ENCODE measurements at regions not wholly inside any gene's neighbourhood (a gene's known extent, or its start where the extent isn't known, plus 50 kb on each side); places are given as distances from the start of the nearest gene placed in this dataset.
"Not testable (repeated sequence)": the region's sequence is repeated elsewhere in the genome, so short reads cannot be mapped to it uniquely, and the experiment has no call there.

DNA sequence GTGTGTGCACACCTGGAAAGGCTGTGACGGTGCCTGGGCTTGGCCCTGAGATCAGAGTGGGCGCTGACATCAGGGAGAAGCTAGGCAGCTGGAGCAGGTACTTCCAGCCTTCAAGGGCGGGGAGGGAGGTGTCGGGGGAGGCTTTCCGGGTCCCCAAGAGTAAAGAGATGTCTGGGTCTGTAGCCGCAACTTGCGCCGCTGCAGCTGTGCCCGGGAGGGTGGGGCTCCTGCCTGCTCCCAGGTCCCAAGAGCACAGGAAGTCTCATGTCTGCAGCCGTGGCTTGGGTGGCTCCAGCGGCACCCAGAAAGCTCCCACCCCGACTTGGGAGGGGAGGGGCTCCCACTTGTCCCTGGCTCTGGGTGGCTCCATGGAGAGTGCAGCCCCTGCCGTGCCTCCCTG, 103.2 kb upstream of the BNIP2 start (continued):
- no peak for TF ChIP-seq PRDM2 (tag by site-specific recombination; IDR thresholded peaks at IDR 0.05; ENCODE audit: borderline replicate concordance)
- TF ChIP-seq YY2 (tag by site-specific recombination; IDR thresholded peaks at IDR 0.05): no peak
- no peak for TF ChIP-seq ZNF311 (tag by site-specific recombination; IDR thresholded peaks at IDR 0.05; ENCODE audit: borderline replicate concordance)

DNA sequence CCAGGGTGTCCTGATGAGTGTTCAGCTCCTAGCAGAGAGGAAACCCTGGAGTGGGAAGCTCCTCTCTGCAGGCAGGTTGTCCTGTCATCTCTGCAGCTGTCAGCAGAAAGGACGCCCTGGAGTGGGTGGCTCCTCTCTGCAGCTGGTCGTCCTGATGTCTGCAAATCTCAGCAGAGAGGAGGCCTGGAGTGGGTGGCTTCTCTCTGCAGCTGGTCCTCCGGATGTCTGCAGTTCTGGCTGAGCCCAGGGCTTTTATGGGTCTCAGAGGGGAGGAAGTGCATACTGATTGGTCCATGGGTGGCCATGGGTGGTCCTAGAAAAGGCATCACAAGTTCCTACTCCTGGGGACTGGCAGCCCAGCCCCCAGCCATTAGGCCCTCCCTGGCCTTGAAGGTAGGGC, 102.6 kb upstream of the BNIP2 start:
- TF ChIP-seq ZNF658 (tag by site-specific recombination; IDR thresholded peaks at IDR 0.05) (no peak), ZNF580 (tag by site-specific recombination; IDR thresholded peaks at IDR 0.05) (no peak), ZBTB20 (tag by site-specific recombination; IDR thresholded peaks at IDR 0.05) (0 out of 2 replicates have a peak, but pooled peaks have one; percentile 19), ZNF175 (tag by site-specific recombination; IDR thresholded peaks at IDR 0.05) (no peak), ZNF747 (tag by site-specific recombination; IDR thresholded peaks at IDR 0.05) (no peak), ZNF146 (tag by site-specific recombination; IDR thresholded peaks at IDR 0.05) (no peak)
- TF ChIP-seq, protein P1, sequence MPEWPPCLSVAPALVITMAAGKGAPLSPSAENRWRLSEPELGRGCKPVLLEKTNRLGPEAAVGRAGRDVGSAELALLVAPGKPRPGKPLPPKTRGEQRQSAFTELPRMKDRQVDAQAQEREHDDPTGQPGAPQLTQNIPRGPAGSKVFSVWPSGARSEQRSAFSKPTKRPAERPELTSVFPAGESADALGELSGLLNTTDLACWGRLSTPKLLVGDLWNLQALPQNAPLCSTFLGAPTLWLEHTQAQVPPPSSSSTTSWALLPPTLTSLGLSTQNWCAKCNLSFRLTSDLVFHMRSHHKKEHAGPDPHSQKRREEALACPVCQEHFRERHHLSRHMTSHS (tag by site-specific recombination; IDR thresholded peaks at IDR 0.05): no peak
- Histone ChIP-seq H3K36me3 (ENCODE audit: control insufficient read depth in 2 of 2, insufficient read depth in 1 of 2, low read length in 2 of 2) (no peaks in the 10 kb centered on the region), H3K4me1 (ENCODE audit: control insufficient read depth, insufficient read depth, low read length) (peaks cover 12% of the 10 kb centered on the region), H3K9me3 (ENCODE audit: control insufficient read depth, insufficient read depth, low read depth, low read length) (no peaks in the 10 kb centered on the region), H3K27ac (ENCODE audit: extremely low read depth, low read depth, low read length) (no peak overlapping the region), H3K4me3 (ENCODE audit: low read depth, low read length) (no peak overlapping the region)
- ChIA-PET POLR2A (no interaction called here), CTCF (interaction anchor here (0.6 to 0.9 kb wide), 2 partner anchors 27 to 28 kb away, joined by 3 read pairs; no protein-coding TSS in a partner anchor)

DNA sequence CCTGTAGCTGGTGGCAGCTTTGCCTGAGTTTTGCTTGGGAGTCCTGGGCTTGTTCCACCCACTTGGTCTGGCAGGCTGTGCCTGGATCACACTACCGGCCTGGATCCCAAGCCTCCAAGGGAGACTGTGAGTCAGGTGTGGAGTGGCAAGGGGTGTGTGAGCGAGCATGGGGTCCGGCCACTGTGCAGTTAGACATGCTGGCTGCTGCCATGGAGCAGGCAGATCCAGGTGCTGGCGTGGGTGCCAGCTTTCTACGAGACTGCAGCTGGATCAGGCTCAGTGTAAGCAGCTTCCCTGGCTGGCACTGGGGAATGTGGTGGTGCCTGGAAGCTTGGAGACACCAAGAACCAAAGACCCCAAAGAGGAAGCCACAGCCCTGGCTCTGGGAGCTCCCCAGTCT, 102.0 kb upstream of the BNIP2 start:
- Histone ChIP-seq H3K27ac (ENCODE audit: extremely low read depth, low read depth, low read length) (no peak overlapping the region), H3K4me3 (ENCODE audit: low read depth, low read length) (no peak overlapping the region), H3K4me1 (ENCODE audit: control insufficient read depth, insufficient read depth, low read length) (peaks cover 12% of the 10 kb centered on the region), H3K9me3 (ENCODE audit: control insufficient read depth, insufficient read depth, low read depth, low read length) (no peaks in the 10 kb centered on the region), H3K36me3 (ENCODE audit: control insufficient read depth in 2 of 2, insufficient read depth in 1 of 2, low read length in 2 of 2) (no peaks in the 10 kb centered on the region)
- CTCF ChIA-PET: interaction anchor here (0.6 to 0.9 kb wide), 2 partner anchors 28 to 29 kb away, joined by 3 read pairs; no protein-coding TSS in a partner anchor
- TF ChIP-seq, protein P2, sequence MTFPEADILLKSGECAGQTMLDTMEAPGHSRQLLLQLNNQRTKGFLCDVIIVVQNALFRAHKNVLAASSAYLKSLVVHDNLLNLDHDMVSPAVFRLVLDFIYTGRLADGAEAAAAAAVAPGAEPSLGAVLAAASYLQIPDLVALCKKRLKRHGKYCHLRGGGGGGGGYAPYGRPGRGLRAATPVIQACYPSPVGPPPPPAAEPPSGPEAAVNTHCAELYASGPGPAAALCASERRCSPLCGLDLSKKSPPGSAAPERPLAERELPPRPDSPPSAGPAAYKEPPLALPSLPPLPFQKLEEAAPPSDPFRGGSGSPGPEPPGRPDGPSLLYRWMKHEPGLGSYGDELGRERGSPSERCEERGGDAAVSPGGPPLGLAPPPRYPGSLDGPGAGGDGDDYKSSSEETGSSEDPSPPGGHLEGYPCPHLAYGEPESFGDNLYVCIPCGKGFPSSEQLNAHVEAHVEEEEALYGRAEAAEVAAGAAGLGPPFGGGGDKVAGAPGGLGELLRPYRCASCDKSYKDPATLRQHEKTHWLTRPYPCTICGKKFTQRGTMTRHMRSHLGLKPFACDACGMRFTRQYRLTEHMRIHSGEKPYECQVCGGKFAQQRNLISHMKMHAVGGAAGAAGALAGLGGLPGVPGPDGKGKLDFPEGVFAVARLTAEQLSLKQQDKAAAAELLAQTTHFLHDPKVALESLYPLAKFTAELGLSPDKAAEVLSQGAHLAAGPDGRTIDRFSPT (tag by site-specific recombination; IDR thresholded peaks at IDR 0.05): no peak
- TF ChIP-seq, protein P3, sequence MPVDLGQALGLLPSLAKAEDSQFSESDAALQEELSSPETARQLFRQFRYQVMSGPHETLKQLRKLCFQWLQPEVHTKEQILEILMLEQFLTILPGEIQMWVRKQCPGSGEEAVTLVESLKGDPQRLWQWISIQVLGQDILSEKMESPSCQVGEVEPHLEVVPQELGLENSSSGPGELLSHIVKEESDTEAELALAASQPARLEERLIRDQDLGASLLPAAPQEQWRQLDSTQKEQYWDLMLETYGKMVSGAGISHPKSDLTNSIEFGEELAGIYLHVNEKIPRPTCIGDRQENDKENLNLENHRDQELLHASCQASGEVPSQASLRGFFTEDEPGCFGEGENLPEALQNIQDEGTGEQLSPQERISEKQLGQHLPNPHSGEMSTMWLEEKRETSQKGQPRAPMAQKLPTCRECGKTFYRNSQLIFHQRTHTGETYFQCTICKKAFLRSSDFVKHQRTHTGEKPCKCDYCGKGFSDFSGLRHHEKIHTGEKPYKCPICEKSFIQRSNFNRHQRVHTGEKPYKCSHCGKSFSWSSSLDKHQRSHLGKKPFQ (tag by site-specific recombination; IDR thresholded peaks at IDR 0.05): no peak
- POLR2A ChIA-PET: no interaction called here

DNA sequence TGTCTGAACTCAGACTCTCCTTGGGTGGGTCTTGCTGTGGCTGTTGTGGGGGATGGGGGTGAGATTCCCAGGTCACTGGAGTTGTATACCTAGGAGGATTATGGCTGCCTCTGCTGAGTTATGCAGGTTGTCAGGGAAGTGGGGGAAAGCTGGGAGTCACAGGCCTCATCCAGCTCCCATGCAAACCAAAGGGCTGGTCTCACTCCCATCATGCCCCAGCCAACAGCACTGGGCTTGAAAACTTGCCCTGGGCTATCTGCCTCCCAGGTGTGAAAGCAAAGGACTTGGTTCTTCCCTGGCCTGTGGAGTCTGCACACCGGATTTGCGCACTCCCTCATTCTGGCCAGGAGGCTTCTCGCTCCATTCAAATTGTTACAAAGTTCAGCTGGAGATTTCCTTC, 97.3 kb upstream of the BNIP2 start:
- H3K36me3 ChIP-seq (ENCODE audit: control insufficient read depth in 2 of 2, insufficient read depth in 1 of 2, low read length in 2 of 2); H3K4me3 ChIP-seq (ENCODE audit: low read depth, low read length); H3K9me3 ChIP-seq (ENCODE audit: control insufficient read depth, insufficient read depth, low read depth, low read length); CTCF ChIA-PET; POLR2A ChIA-PET; H3K4me1 ChIP-seq (ENCODE audit: control insufficient read depth, insufficient read depth, low read length): not testable (repeated sequence)
- peak overlapping the region; percentile 50 for H3K27ac ChIP-seq (ENCODE audit: extremely low read depth, low read depth, low read length)
